GM12874 (cell line): ENCODE measurements at regions not wholly inside any gene's neighbourhood (a gene's known extent, or its start where the extent isn't known, plus 50 kb on each side); places are given as distances from the start of the nearest gene placed in this dataset.

Source experiments
- TF ChIP-seq, protein P1 (sequence below): IDR thresholded peaks from 2 replicates; pipeline ENCODE4 v1.5.1; 2011; ENCODE audit warnings: low read depth, mild to moderate bottlenecking, control low read depth, low read length, moderate library complexity; ENCODE audit not compliant: insufficient read depth

DNA sequence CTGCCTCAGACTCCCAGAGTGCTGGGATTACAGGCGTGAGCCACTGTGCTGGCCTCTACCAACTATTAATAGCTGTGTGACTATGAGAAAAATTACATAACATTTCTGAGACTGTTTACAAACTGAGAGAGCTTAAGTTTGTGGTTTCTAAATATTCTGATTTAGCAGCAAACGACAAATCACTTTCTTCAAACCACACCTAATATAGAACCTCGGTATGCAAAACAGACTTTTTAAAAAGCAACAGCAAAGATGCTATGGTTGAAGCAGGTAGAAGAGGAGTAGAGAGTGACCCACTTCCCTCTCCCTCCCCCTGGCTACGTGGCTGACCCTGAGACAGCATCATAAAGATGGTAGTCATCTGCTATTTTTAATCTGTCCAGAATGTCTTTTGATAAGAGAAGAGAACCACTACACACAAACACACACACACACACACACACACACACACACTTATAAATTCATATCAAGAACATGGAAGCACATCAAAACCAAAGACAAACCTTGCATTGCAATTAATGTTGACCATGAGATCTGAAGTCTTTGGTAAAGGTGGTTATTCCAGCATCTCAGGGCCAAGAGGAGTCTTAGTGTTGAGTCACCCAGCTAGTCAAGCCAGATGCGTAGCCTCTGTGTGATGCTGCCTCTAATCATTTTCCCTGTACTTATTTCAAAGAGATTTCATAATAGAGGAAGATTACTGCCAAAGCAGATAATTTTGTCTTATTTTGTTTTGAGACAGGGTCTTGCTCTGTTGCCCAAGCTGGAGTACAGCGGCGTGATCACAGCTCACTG is 58.1 kb upstream of the TMEM215 start:
- TF ChIP-seq, protein P1, sequence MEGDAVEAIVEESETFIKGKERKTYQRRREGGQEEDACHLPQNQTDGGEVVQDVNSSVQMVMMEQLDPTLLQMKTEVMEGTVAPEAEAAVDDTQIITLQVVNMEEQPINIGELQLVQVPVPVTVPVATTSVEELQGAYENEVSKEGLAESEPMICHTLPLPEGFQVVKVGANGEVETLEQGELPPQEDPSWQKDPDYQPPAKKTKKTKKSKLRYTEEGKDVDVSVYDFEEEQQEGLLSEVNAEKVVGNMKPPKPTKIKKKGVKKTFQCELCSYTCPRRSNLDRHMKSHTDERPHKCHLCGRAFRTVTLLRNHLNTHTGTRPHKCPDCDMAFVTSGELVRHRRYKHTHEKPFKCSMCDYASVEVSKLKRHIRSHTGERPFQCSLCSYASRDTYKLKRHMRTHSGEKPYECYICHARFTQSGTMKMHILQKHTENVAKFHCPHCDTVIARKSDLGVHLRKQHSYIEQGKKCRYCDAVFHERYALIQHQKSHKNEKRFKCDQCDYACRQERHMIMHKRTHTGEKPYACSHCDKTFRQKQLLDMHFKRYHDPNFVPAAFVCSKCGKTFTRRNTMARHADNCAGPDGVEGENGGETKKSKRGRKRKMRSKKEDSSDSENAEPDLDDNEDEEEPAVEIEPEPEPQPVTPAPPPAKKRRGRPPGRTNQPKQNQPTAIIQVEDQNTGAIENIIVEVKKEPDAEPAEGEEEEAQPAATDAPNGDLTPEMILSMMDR, result no peak

DNA sequence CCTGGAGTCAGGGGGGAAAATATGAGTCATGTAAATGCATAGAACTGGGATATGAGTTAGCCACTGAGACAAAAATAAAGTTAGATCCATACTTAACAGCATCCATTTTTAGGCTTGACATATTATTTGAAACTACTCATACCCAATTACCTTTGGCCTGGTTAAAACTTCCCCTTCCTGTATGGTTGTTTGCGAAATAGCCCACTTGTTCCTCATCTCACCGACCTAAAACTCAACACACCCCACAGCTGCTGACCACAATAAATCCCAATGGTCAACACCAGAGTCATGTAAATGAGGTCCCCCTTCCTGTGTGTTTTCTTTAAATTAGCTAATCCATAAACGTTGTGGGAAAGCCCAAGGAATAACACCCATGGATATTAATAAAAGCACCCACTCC is 55.2 kb upstream of the TMEM215 start:
- TF ChIP-seq, protein P1, result no peak
